Heart left ventricle (tissue), 16 donors: ENCODE measurements at regions not wholly inside any gene's neighbourhood (a gene's known extent, or its start where the extent isn't known, plus 50 kb on each side); places are given as distances from the start of the nearest gene placed in this dataset.

Experiments used
- ATAC-seq, 4 donors: fragments of 200-7000 bp; cut with Tn5 transposase; one replicate each; pipeline ENCODE4 v1.9.1; 2020 to 2022; ENCODE audit warnings: moderate library complexity in 4 of 4, mild to moderate bottlenecking in 3 of 4, moderate number of reproducible peaks in 1 of 4
- DNase-seq, 5 donors: peaks; one replicate each; pipeline ENCODE4 v3.0.0-alpha.2; 2020
- H3K27ac ChIP-seq, 12 donors: fragments of 200-600 bp; sonication (generic) in 4 of 12; one replicate each; pipeline versions ENCODE4 v1.5.0 to v1.8.0; 2016 to 2022; ENCODE audit warnings: mild to moderate bottlenecking in 2 of 12
- H3K27me3 ChIP-seq, 9 donors: fragments of 200-600 bp; sonication (generic) in 2 of 9; one replicate each; pipeline versions ENCODE4 v1.5.1 to v1.8.0; 2016 to 2022; ENCODE audit warnings: mild to moderate bottlenecking in 3 of 9
- H3K36me3 ChIP-seq, 9 donors: fragments of 200-600 bp; sonication (generic) in 2 of 9; one replicate each; pipeline versions ENCODE4 v1.5.0 to v1.8.0; 2018 to 2022; ENCODE audit warnings: mild to moderate bottlenecking in 2 of 9
- H3K4me1 ChIP-seq, 12 donors: fragments of 200-600 bp; sonication (generic) in 4 of 12; one replicate each; pipeline versions ENCODE4 v1.5.0 to v1.8.0; 2016 to 2022; ENCODE audit warnings: mild to moderate bottlenecking in 3 of 12
- H3K4me3 ChIP-seq, 12 donors: fragments of 200-600 bp; sonication (generic) in 4 of 12; one replicate each; pipeline versions ENCODE4 v1.5.0 to v1.8.0; 2017 to 2022; ENCODE audit warnings: mild to moderate bottlenecking in 9 of 12, moderate library complexity in 4 of 12
- H3K9me3 ChIP-seq, 12 donors: fragments of 200-600 bp; sonication (generic) in 4 of 12; one replicate each; pipeline versions ENCODE4 v1.5.0 to v1.8.0; 2016 to 2022; ENCODE audit warnings: mild to moderate bottlenecking in 1 of 12
- POLR2A ChIP-seq, 2 donors: fragments of 450-650 bp; IDR thresholded peaks; one replicate each; pipeline ENCODE4 v1.6.1; 2017; ENCODE audit warnings: antibody characterized with exemption in 2 of 2, mild to moderate bottlenecking in 2 of 2, moderate library complexity in 2 of 2
- whole genome bisulfite sequencing, 4 donors: extraction: QIAGEN DNeasy Blood & Tissue Kit in 2 of 4; methylation state at CpG; one replicate each; pipeline versions ENCODE4 v1.1.5 to v1.1.7; 2013 to 2018; 5-methylcytosine and 5-hydroxymethylcytosine counted together
- intact Hi-C, 10 donors: fragments of 100-400 bp; cut with DNase I; formaldehyde crosslinking; loops; one replicate each; pipeline versions ENCODE4 v1.11.1 to v1.14.2; 2022
- TF ChIP-seq, protein P1 (sequence below), 12 donors: fragments of 200-600 bp; sonication (generic) in 4 of 12; IDR thresholded peaks; one replicate each; pipeline versions ENCODE4 v1.5.0 to v1.8.0; 2018 to 2022; ENCODE audit warnings: antibody characterized with exemption in 12 of 12, mild to moderate bottlenecking in 5 of 12
- donor health status: ischemic (EF 13 %, LVEDD 7.1; RV severe dilation, severe dysfunction).
- donor health status: healthy with polysubstance abuse.
- donor health status: DM: no; HTN: yes; CAD: no.
- donor health status: DM: no; HTN: no; CAD: no.
- donor health status: ischemic (EF 25% LVEDD 6.9; RV normal size, moderate dysfunction).
- donor health status: ischemic (EF 25% LVEDD 5.7; RV mildly dilated, moderate dysfunction).
- donor health status: healthy.
- donor health status: DM: yes; HTN: yes; CAD: no.
- donor health status: ischemic (EF 35%, LVEDD 5.7; RV mildly dilated, moderate dysfunction).
- donor health status: nonischemic (EF 11% LVEDD 7.7; RV severe dilation, severe dysfunction).
- donor health status: DM: yes; HTN: yes; CAD: no.
- donor health status: PGD.
- donor health status: ischemic (EF 29% LVEDD 5.4; RV normal size, mild dysfunction).
- donor health status: nonischemic (EF 23%, LVEDD 6.1; RV moderate dilation, normal function).

DNA sequence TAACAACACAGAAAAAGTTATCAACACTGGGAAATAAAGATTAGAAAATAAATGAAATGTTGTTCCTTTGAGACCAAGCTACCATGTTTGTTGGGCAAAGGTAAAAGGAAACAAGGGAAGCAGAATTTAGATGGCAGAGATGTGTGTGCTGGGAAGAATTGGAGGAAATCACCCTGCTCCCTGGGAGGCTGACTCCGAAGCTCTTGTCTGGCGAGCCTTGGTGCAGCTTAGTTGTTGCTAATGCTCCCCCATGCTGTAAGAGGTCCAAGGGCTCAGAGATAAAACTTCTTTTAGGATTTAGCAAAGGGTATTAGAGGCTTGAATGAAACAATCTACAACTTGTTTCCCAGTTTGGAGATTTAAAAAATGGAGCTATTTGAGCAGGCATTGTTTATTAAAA lies 123.8 kb upstream of the DDIT4L start:
- intact Hi-C loops: loop anchor here in 1 of 10 donors (10.0 kb wide), 1 partner anchor 229 kb away; no protein-coding TSS in a partner anchor
- DNase-seq (no peak), ATAC-seq (no peak)
- Histone ChIP-seq H3K36me3 (no peaks in the 10 kb centered on the region), H3K27ac (no peak overlapping the region), H3K4me1 (peaks cover 0 to 15% (median 0%) of the 10 kb centered on the region in 12 donors), H3K9me3 (no peaks in the 10 kb centered on the region), H3K27me3 (no peaks in the 10 kb centered on the region), H3K4me3 (no peak overlapping the region)
- TF ChIP-seq POLR2A (IDR thresholded peaks at IDR 0.05): no peak
- TF ChIP-seq, protein P1, sequence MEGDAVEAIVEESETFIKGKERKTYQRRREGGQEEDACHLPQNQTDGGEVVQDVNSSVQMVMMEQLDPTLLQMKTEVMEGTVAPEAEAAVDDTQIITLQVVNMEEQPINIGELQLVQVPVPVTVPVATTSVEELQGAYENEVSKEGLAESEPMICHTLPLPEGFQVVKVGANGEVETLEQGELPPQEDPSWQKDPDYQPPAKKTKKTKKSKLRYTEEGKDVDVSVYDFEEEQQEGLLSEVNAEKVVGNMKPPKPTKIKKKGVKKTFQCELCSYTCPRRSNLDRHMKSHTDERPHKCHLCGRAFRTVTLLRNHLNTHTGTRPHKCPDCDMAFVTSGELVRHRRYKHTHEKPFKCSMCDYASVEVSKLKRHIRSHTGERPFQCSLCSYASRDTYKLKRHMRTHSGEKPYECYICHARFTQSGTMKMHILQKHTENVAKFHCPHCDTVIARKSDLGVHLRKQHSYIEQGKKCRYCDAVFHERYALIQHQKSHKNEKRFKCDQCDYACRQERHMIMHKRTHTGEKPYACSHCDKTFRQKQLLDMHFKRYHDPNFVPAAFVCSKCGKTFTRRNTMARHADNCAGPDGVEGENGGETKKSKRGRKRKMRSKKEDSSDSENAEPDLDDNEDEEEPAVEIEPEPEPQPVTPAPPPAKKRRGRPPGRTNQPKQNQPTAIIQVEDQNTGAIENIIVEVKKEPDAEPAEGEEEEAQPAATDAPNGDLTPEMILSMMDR (IDR thresholded peaks at IDR 0.05): no peak
- WGBS, 4 donors: 40 to 60% (median 48%) methylated on average over 2 of the region's 2 CpGs

DNA sequence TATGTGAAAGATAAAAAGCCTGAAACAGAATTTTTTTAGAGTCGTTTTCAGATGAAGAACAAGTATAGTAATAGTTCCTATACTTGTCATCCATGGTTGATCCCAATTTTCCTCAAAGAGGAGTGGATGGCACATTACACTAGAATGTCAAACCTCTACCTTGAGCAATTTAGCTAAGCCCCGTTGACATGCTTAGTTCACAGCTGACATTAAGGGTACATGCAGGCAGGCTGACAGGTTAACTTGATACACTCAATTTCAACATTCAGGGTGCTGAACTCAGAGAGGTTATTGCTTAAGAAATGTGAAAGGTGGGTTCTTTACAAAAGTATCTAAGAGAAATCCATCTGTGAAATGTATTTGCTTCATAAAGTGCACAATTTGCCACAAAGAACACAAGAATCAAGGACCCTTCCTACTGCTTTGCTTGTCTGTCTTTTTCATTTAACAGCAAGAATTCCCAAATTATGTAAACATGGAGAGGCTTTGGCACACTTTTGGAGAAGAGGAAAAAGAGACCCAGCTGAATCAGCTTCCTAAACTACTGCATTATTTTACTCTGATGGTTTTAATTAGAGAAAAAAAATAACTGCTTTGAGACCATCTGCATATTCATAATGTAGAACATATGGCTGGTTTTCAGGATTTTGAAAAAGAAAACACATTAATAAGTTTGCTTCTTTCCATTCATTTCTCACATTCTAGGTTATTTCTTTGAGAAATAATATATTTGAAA lies 122.5 kb upstream of the DDIT4L start:
- Histone ChIP-seq H3K27me3 (no peaks in the 10 kb centered on the region), H3K9me3 (no peaks in the 10 kb centered on the region), H3K4me1 (peaks cover 0 to 8% (median 0%) of the 10 kb centered on the region in 12 donors), H3K27ac (no peak overlapping the region), H3K4me3 (no peak overlapping the region), H3K36me3 (no peaks in the 10 kb centered on the region)
- intact Hi-C loops: loop anchor here in 1 of 10 donors (10.0 kb wide), 1 partner anchor 228 kb away; no protein-coding TSS in a partner anchor
- DNase-seq (no peak), ATAC-seq (no peak)
- TF ChIP-seq, protein P1 (IDR thresholded peaks at IDR 0.05): no peak
- TF ChIP-seq POLR2A (IDR thresholded peaks at IDR 0.05): no peak
- 63 to 79% (median 75%) methylated on average over 2 of the region's 2 CpGs for WGBS, 4 donors

GRCh38 chr4:100311181-100311580 lies 120.9 kb upstream of the DDIT4L start:
- no peak for DNase-seq
- Histone ChIP-seq H3K27me3 (no peaks in the 10 kb centered on the region), H3K9me3 (no peaks in the 10 kb centered on the region), H3K4me1 (no peaks in the 10 kb centered on the region), H3K36me3 (no peaks in the 10 kb centered on the region), H3K27ac (no peak overlapping the region), H3K4me3 (no peak overlapping the region)
- no peak for ATAC-seq
- intact Hi-C loops: loop anchor here in 1 of 10 donors (10.0 kb wide), 1 partner anchor 226 kb away; no protein-coding TSS in a partner anchor
- TF ChIP-seq, protein P1 (IDR thresholded peaks at IDR 0.05): no peak
- TF ChIP-seq POLR2A (IDR thresholded peaks at IDR 0.05): no peak
- WGBS, 4 donors: 84 to 90% (median 89%) methylated on average over 3 of the region's 3 CpGs

DNA sequence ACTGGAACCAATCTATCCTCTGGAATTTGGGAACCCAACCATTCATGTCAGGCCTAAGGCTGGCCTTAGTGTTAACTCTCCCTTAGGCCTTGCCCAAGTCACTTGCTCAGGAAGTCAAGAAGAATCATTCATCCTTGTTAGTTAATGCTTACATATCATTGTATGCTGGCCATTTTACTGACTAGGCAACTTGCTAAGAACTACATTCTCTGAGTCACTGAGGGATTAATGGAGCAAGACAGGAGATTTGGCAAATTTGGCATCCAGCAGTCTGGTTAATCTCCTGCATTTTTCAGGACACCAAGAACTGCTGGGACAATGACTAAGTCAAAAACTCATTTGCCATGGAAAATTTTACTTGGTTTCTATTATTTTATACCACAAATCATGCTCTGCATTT lies 115.8 kb upstream of the DDIT4L start:
- H3K36me3 ChIP-seq: no peaks in the 10 kb centered on the region
- H3K27me3 ChIP-seq: no peaks in the 10 kb centered on the region
- no peak for TF ChIP-seq POLR2A (IDR thresholded peaks at IDR 0.05)
- TF ChIP-seq, protein P1 (IDR thresholded peaks at IDR 0.05): no peak
- H3K27ac ChIP-seq: no peak overlapping the region
- no peaks in the 10 kb centered on the region for H3K9me3 ChIP-seq
- peaks cover 0 to 4% (median 0%) of the 10 kb centered on the region in 12 donors for H3K4me1 ChIP-seq
- intact Hi-C loops: no loop called here
- no peak overlapping the region for H3K4me3 ChIP-seq
- ATAC-seq (no peak), DNase-seq (no peak)
